Ectodermal cell (in vitro differentiated cells): ENCODE measurements at regions not wholly inside any gene's neighbourhood (a gene's known extent, or its start where the extent isn't known, plus 50 kb on each side); places are given as distances from the start of the nearest gene placed in this dataset.
"Not testable (repeated sequence)": the region's sequence is repeated elsewhere in the genome, so short reads cannot be mapped to it uniquely, and the experiment has no call there.

Source experiments
- H3K27ac ChIP-seq: 2 replicates; pipeline ENCODE4 v1.7.0; 2013; ENCODE audit warnings: mild to moderate bottlenecking, low read depth, low read length; ENCODE audit not compliant: insufficient read depth, poor library complexity, severe bottlenecking
- H3K27me3 ChIP-seq: 2 replicates; pipeline ENCODE4 v1.7.0; 2013; ENCODE audit warnings: mild to moderate bottlenecking, low read length; ENCODE audit not compliant: insufficient read depth, control insufficient read depth, poor library complexity, severe bottlenecking
- H3K36me3 ChIP-seq: one replicate; pipeline ENCODE4 v1.7.0; 2013; ENCODE audit warnings: low read length; ENCODE audit not compliant: control insufficient read depth, insufficient read depth
- H3K4me1 ChIP-seq: one replicate; pipeline ENCODE4 v1.7.0; 2013; ENCODE audit warnings: low read length; ENCODE audit not compliant: control insufficient read depth, insufficient read depth
- H3K4me3 ChIP-seq: 2 replicates; pipeline ENCODE4 v1.7.0; 2013; ENCODE audit warnings: low read depth, low read length, control low read depth; ENCODE audit not compliant: insufficient read depth
- H3K9me3 ChIP-seq: 2 replicates; pipeline ENCODE4 v1.7.0; 2013; ENCODE audit warnings: mild to moderate bottlenecking, low read length, moderate library complexity; ENCODE audit not compliant: control insufficient read depth
- WGBS, 2 experiments: methylation state at CpG; one replicate each; pipeline ENCODE4 v1.1.7; 2013; ENCODE audit warnings: missing lambda C conversion rate in 2 of 2; 5-methylcytosine and 5-hydroxymethylcytosine counted together

DNA sequence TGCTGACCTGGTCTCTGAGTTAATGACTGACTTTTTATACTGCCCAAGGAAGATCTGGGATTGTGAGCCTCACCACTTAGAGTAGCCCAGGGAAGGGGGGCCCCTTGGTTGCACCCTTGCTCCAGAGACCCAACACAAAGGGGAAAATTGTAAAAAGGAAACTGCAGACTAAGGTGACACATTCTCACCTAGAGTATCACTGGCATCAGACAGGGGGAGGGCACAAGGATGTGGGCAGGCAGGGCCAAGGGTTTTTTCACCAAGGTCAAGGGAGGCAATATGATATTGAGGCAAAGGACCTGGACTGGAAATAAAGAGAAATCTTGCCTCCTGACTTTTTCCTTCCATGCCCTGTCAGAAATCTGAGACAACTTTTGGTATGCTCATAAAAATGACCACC, 386.2 kb upstream of the FGF16 start:
- Histone ChIP-seq H3K4me1 (no peaks in the 10 kb centered on the region), H3K36me3 (no peaks in the 10 kb centered on the region), H3K4me3 (no peak overlapping the region), H3K9me3 (no peaks in the 10 kb centered on the region), H3K27me3 (no peaks in the 10 kb centered on the region), H3K27ac (no peak overlapping the region)

- 91 to 100% methylated on average over 2 to 3 of the region's 3 CpGs for WGBS, 2 experiments
- no peaks in the 10 kb centered on the region for H3K9me3 ChIP-seq
- no peaks in the 10 kb centered on the region for H3K36me3 ChIP-seq
- H3K27ac ChIP-seq, result no peak overlapping the region
- H3K4me1 ChIP-seq, result no peaks in the 10 kb centered on the region
- no peak overlapping the region for H3K4me3 ChIP-seq
- no peaks in the 10 kb centered on the region for H3K27me3 ChIP-seq
Measured at GRCh38 chrX:77061545-77061944, 385.6 kb upstream of the FGF16 start.

- Histone ChIP-seq H3K36me3 (no peaks in the 10 kb centered on the region), H3K4me3 (no peak overlapping the region), H3K9me3 (no peaks in the 10 kb centered on the region), H3K27me3 (no peaks in the 10 kb centered on the region), H3K27ac (no peak overlapping the region), H3K4me1 (peaks cover 5% of the 10 kb centered on the region)
- 96 to 97% methylated on average over 10 to 11 of the region's 11 CpGs for WGBS, 2 experiments
Measured at GRCh38 chrX:77065896-77066295, 381.3 kb upstream of the FGF16 start.

DNA sequence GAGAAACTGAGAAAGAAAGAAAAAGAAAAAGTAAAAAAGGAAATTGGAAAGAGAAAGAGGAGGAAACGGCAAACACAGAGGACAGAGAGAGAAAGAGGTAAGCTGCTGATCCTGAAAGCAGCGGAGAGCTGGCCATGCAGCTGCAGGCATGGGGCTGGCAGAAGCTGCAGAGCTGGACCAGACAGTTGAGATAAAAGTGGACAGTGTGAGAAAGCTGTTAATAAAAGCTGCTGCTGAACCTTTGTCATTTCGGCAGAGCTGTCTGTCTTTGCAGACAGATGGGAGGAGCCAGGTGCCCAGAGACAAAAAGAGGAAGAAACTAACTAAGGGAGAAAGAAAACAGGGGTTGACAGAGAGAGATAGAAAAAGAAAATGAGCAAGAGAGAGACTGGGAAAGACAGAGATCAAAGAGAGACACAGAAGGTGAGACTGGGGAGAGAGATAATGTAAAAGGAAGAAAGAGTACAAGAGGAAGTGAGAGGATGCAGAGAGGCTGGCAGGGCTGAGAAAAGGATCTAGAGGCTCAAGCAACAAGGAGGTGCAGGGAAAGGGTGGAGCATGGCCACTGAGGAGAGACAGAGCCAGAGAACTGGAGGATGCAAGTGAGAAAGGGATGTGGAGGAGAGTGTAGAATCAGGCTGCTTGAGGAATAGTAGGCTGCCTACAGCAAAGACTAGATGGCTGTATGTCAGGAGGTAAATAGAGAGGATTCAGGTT, 376.8 kb upstream of the FGF16 start:
- Histone ChIP-seq H3K27me3 (no peaks in the 10 kb centered on the region), H3K9me3 (no peaks in the 10 kb centered on the region), H3K27ac (no peak overlapping the region), H3K36me3 (no peaks in the 10 kb centered on the region), H3K4me1 (peaks cover 5% of the 10 kb centered on the region), H3K4me3 (no peak overlapping the region)
- WGBS, 2 experiments, result 42 to 45% methylated on average over 3 of the region's 3 CpGs

- Histone ChIP-seq H3K27me3 (no peaks in the 10 kb centered on the region), H3K4me1 (no peaks in the 10 kb centered on the region), H3K4me3 (no peak overlapping the region), H3K9me3 (no peaks in the 10 kb centered on the region), H3K36me3 (no peaks in the 10 kb centered on the region), H3K27ac (no peak overlapping the region)
- WGBS, 2 experiments, result 53 to 65% methylated on average over 2 of the region's 2 CpGs
Measured at GRCh38 chrX:77076896-77077295, 370.3 kb upstream of the FGF16 start.

GRCh38 chrX:77081237-77081636, 366.0 kb upstream of the FGF16 start:
- WGBS, 2 experiments, result 89 to 93% methylated on average over 3 of the region's 3 CpGs
- not testable (repeated sequence) for H3K9me3 ChIP-seq, H3K27me3 ChIP-seq, H3K4me1 ChIP-seq, H3K4me3 ChIP-seq, H3K27ac ChIP-seq, H3K36me3 ChIP-seq

GRCh38 chrX:77085372-77085771, 361.8 kb upstream of the FGF16 start:
- Histone ChIP-seq H3K27ac (no peak overlapping the region), H3K36me3 (no peaks in the 10 kb centered on the region), H3K27me3 (no peaks in the 10 kb centered on the region), H3K4me3 (no peak overlapping the region), H3K9me3 (no peaks in the 10 kb centered on the region), H3K4me1 (no peaks in the 10 kb centered on the region)
- WGBS, 2 experiments, result 90 to 92% methylated on average over 4 of the region's 4 CpGs

DNA sequence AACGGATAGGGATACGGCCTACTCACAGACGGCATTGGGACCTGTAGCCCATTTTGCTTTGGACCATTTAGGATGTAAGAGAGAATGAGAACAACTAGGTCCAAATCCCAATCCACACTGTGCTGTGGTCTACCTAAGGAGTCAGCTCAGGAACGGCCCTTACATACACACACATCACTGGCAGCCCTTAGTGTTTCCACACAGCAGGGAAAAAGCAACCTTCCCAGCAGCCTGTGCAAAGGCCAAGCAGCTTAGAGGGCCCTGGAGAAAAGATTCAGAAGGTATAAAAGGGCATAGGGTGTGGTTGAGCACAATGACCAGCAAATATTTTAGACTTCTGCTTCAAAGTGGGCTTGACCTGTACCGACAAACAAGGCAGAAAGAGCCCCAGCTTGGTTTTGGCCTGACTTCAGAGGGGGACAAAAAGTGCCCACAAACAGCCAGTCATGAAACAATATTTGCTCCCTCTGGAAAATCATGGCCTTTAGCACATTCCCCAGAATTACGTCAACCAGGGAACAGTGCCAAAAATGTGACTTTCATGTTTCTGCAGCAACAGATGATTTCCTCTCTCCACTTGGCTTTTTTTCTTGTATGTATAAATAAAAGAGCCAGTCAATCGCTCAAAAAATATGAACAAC, 359.5 kb upstream of the FGF16 start:
- Histone ChIP-seq H3K9me3 (no peaks in the 10 kb centered on the region), H3K4me1 (no peaks in the 10 kb centered on the region), H3K27ac (no peak overlapping the region), H3K4me3 (no peak overlapping the region), H3K27me3 (no peaks in the 10 kb centered on the region), H3K36me3 (no peaks in the 10 kb centered on the region)
- WGBS, 2 experiments, result 96 to 99% methylated on average over 6 of the region's 7 CpGs

DNA sequence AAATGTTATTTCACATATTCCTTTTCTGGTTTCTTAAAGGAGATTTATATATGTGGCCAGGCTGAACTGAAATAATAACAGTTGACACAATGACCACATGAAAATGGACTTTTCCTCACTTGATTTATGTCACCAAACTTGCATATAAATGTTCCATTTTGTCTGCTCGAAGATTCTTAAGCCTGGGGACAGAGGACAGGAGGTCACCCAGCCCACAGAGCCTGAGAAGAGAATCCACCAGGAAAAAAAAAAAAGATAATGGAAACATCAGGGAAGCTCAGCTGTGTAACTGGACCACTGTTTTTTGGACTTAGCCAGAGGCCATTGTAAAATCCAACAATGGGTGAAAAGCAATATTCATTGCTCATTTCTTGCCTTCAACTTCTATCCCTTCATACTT, 359.0 kb upstream of the FGF16 start:
- H3K4me3 ChIP-seq, result no peak overlapping the region
- no peaks in the 10 kb centered on the region for H3K4me1 ChIP-seq
- no peaks in the 10 kb centered on the region for H3K9me3 ChIP-seq
- H3K27me3 ChIP-seq, result no peaks in the 10 kb centered on the region
- H3K27ac ChIP-seq, result no peak overlapping the region
- H3K36me3 ChIP-seq, result no peaks in the 10 kb centered on the region
- WGBS, 2 experiments, result 100% methylated on average over 1 of the region's 1 CpG

DNA sequence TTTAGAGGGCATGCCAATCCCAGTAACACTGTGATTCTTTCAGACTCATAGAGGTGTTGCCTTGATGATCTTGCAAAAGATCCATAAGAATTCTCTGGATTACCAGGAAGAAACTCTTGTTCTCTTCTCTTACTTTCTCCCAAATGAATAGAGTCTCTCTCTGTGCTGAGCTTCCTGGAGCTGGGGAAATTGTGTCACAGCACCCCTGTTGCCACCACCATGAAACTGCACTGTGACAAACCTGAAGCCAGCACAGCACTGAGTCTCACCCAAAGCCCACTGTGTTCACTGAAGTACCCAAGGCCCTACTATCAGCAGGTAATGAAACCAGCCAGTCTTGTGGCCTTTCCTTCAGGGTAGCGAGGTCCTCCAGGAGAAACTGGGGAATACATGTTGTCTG, 332.7 kb upstream of the FGF16 start:
- no peaks in the 10 kb centered on the region for H3K27me3 ChIP-seq
- no peak overlapping the region for H3K4me3 ChIP-seq
- no peaks in the 10 kb centered on the region for H3K9me3 ChIP-seq
- WGBS, 2 experiments, result 77 to 93% methylated on average over 1 of the region's 1 CpG
- no peaks in the 10 kb centered on the region for H3K36me3 ChIP-seq
- H3K4me1 ChIP-seq, result no peaks in the 10 kb centered on the region
- H3K27ac ChIP-seq, result no peak overlapping the region
